ENCODE measurements at regions not wholly inside any gene's neighbourhood (a gene's known extent, or its start where the extent isn't known, plus 50 kb on each side); places are given as distances from the start of the nearest gene placed in this dataset.

DNA sequence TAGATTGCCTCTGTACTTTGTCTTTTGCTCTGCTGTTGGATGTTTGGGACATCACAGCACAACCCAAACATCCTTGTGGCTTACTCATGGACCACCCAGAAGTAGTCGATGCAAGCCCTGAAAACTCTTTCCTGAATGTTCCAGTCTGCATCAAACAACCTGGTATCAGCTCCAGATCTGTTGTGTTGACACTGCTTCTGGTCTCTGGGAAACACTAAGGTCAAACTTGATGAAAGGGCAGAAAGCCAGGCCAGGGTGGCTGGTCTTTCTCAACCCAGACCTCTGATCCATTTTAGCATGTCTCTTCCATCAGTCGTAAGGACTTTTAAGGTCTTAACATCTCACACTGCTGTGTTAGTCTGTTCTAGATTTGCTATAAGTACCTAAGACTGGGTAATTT is 265.7 kb downstream of the ZNF536 start:
- no peak for TF ChIP-seq FOXA1 (IDR thresholded peaks at IDR 0.05)
- no peak for TF ChIP-seq BHLHE40 (IDR thresholded peaks at IDR 0.05; ENCODE audit: borderline replicate concordance)
- TF ChIP-seq SUZ12 (IDR thresholded peaks at IDR 0.05), result no peak
- TF ChIP-seq TARDBP (IDR thresholded peaks at IDR 0.05), result no peak
- TF ChIP-seq NFRKB (IDR thresholded peaks at IDR 0.05), result no peak
- TF ChIP-seq LEF1 (IDR thresholded peaks at IDR 0.05; ENCODE audit: borderline replicate concordance), result no peak
- TF ChIP-seq ZNF384 (IDR thresholded peaks at IDR 0.05), result no peak
- TF ChIP-seq FOXM1 (IDR thresholded peaks at IDR 0.05; ENCODE audit: borderline replicate concordance), result no peak
- TF ChIP-seq FOXK2 (IDR thresholded peaks at IDR 0.05), result no peak

Data from HEK293T (cell line).